Mesothelial cell of epicardium (in vitro differentiated cells): ENCODE measurements at regions not wholly inside any gene's neighbourhood (a gene's known extent, or its start where the extent isn't known, plus 50 kb on each side); places are given as distances from the start of the nearest gene placed in this dataset.

Source experiments
- DNase-seq, 2 experiments: peaks; one replicate each; pipeline ENCODE4 v3.0.0; 2021; ENCODE audit warnings: low spot score in 2 of 2; ENCODE audit not compliant: unreplicated experiment in 2 of 2
- H3K27ac Mint-ChIP-seq: 2 replicates; pipeline ENCODE4 v1.8.0; 2021; ENCODE audit warnings: mixed read lengths
- H3K27me3 Mint-ChIP-seq: 2 replicates; pipeline ENCODE4 v1.8.0; 2021; ENCODE audit warnings: low read depth, mixed read lengths
- H3K36me3 Mint-ChIP-seq: 2 replicates; pipeline ENCODE4 v1.8.0; 2021; ENCODE audit warnings: mixed read lengths
- H3K4me1 Mint-ChIP-seq: 2 replicates; pipeline ENCODE4 v1.8.0; 2021; ENCODE audit warnings: mixed read lengths
- H3K4me3 Mint-ChIP-seq: 2 replicates; pipeline ENCODE4 v1.8.0; 2021; ENCODE audit warnings: mild to moderate bottlenecking, moderate library complexity, mixed read lengths
- H3K9me3 Mint-ChIP-seq: 2 replicates; pipeline ENCODE4 v1.8.0; 2021; ENCODE audit warnings: mixed read lengths
- CTCF ChIP-seq: fragments of 200-600 bp; sonication (generic); IDR thresholded peaks from one replicate; pipeline ENCODE4 v1.5.0; 2021; ENCODE audit warnings: antibody characterized with exemption; ENCODE audit not compliant: unreplicated experiment

DNA sequence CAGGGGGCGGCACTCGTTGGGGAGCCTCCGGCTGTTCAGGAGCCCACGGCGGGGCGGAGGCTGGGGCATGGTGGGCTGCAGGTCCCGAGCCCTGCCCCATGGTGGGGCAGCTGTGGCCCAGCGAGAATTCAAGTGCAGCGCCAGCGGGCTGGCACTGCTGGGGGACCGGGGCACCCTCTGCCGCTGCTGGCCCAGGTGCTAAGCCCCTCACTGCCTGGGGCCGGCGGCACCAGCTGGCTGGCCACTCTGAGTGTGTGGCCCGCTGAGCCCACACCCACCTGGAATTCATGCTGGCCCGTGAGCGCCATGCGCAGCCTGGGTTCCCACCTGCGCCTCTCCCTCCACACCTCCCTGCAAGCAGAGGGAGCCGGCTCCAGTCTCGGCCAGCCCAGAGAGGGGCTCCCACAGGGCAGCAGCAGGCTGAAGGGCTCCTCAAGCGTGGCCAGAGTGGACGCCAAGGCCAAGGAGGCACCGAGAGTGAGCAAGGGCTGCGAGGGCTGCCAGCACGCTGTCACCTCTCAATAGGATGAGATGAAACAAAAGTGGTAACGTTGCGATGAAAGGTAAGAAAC, 464.9 kb downstream of the PCDH7 start:
- H3K9me3 Mint-ChIP-seq = peaks cover 22% of the 10 kb centered on the region
- peaks cover 2% of the 10 kb centered on the region for H3K36me3 Mint-ChIP-seq
- no peak for TF ChIP-seq CTCF
- no peak overlapping the region for H3K27ac Mint-ChIP-seq
- DNase-seq = no peak
- no peaks in the 10 kb centered on the region for H3K27me3 Mint-ChIP-seq
- peaks cover 2% of the 10 kb centered on the region for H3K4me1 Mint-ChIP-seq
- H3K4me3 Mint-ChIP-seq = no peak overlapping the region

DNA sequence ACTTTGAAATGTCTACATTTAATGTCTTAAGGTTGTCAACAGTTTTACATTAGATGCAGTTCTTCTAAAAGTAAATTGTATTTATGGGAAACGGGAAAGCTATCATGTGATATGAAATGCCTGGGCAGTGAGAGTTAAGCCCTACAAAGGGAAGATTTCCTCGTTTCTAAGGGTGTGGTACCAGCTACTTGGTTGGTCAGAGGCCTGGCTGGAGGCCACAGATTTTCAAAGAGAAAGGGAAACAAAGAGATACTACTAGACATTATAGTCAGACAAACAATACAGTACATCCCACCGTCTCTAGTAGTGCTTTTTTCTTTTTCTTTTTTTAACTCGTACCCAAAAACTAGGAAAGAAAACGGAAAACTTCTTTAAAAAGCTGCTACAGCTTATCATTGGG, 467.8 kb downstream of the PCDH7 start:
- Mint-ChIP-seq H3K4me1 (peaks cover 1% of the 10 kb centered on the region), H3K9me3 (peaks cover 27% of the 10 kb centered on the region), H3K4me3 (no peak overlapping the region), H3K36me3 (peaks cover 2% of the 10 kb centered on the region), H3K27me3 (no peaks in the 10 kb centered on the region), H3K27ac (no peak overlapping the region)
- TF ChIP-seq CTCF = no peak
- no peak for DNase-seq

- Mint-ChIP-seq H3K4me3 (no peak overlapping the region), H3K4me1 (peaks cover 2% of the 10 kb centered on the region), H3K27ac (no peak overlapping the region), H3K9me3 (peaks cover 22% of the 10 kb centered on the region), H3K36me3 (no peaks in the 10 kb centered on the region), H3K27me3 (no peaks in the 10 kb centered on the region)
- no peak for TF ChIP-seq CTCF
- DNase-seq = no peak
These were observed 469.8 kb downstream of the PCDH7 start for GRCh38 chr4:31189938-31190337.

DNA sequence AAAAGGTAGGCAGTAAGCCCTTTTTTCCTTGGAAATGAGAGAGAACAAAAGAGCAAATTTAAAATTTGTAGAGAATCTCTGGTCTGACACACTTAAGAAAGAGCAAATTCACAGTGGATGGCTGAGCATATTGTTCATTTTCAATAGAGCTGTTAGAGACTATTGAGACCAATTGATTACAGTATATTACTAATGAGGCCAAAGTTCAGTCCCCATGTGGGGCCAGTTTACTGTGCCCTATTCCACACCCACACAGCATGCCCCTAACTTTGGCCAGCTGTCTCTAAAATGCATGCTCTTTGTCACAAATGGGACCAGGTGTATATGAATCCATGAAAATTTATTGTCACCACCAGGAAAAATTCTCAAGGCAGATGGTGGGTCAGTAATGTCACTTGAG, 470.5 kb downstream of the PCDH7 start:
- TF ChIP-seq CTCF = no peak
- no peak overlapping the region for H3K27ac Mint-ChIP-seq

DNA sequence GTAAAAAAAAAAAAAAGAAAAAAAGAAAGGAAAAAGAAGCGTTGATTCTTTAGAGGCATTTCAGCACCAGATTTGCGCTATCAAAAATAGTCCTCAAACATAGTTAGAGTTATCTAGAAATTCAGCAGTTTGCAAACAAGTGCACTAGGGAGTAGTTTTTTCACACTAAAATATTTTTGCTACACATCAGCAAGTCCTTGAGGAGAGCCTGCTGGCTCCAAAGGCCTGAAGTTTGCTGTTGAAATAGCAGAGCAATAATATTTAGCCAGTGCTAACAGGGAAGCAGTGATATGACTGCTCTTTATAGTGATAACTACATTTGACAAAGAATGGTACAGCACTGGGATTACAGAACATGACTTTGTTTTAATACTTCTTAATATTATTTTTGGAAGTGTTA, 472.2 kb downstream of the PCDH7 start:
- DNase-seq = no peak
- peaks cover 14% of the 10 kb centered on the region for H3K9me3 Mint-ChIP-seq
- no peaks in the 10 kb centered on the region for H3K36me3 Mint-ChIP-seq
- H3K4me1 Mint-ChIP-seq = peaks cover 2% of the 10 kb centered on the region
- TF ChIP-seq CTCF = no peak
- no peak overlapping the region for H3K4me3 Mint-ChIP-seq
- H3K27me3 Mint-ChIP-seq = no peaks in the 10 kb centered on the region
- H3K27ac Mint-ChIP-seq = no peak overlapping the region

More for the DNA sequence above, 470.5 kb downstream of the PCDH7 start:
- H3K4me3 Mint-ChIP-seq = no peak overlapping the region
- H3K4me1 Mint-ChIP-seq = peaks cover 2% of the 10 kb centered on the region
- H3K36me3 Mint-ChIP-seq = no peaks in the 10 kb centered on the region
- DNase-seq = no peak
- peaks cover 18% of the 10 kb centered on the region for H3K9me3 Mint-ChIP-seq
- no peaks in the 10 kb centered on the region for H3K27me3 Mint-ChIP-seq

DNA sequence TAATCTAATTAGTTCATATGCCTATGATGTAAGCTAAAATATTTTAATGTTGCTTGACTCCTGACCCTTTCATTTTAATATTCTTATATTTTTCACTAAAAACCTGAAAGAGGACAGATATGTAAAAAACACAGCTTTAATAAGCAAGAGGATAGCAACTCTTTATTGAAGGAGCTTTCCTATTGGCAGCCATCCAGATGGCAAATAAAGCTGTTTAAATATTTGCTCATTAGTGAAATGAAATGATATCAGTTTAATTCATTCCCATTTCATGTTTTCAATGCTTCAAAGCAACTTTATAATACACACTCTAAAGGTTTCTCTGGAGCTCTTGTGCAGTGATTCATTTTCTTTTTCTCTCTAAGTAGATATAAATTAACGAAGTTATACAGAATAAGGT, 473.4 kb downstream of the PCDH7 start:
- Mint-ChIP-seq H3K27ac (no peak overlapping the region), H3K4me3 (no peak overlapping the region)

More for the DNA sequence above, 473.4 kb downstream of the PCDH7 start:
- DNase-seq = no peak
- Mint-ChIP-seq H3K36me3 (no peaks in the 10 kb centered on the region), H3K4me1 (peaks cover 2% of the 10 kb centered on the region), H3K9me3 (peaks cover 17% of the 10 kb centered on the region), H3K27me3 (no peaks in the 10 kb centered on the region)
- TF ChIP-seq CTCF = no peak
